K562 (cell line): ENCODE measurements at regions not wholly inside any gene's neighbourhood (a gene's known extent, or its start where the extent isn't known, plus 50 kb on each side); places are given as distances from the start of the nearest gene placed in this dataset.

Experiments
- ATAC-seq: fragments of 200-7000 bp; cut with Tn5 transposase; 3 replicates; pipeline ENCODE4 v1.9.1; 2020; ENCODE audit warnings: moderate library complexity
- BruUV-seq: library from RNA; stranded (reverse); fragments of 400-500 nt; replicated peaks from 2 replicates; lab custom pipeline; 2021; lab: Mats Ljungman, UMichigan
- CTCF ChIA-PET: fragments of 300-600 bp; formaldehyde crosslinking; extraction: SDS; loops from one replicate; lab custom pipeline; 2021; ENCODE audit warnings: low intra/inter-chr PET ratio; lab: Yijun Ruan, JAX
- POLR2A ChIA-PET: fragments of 300-600, 350-650 bp; sonication (Branson Sonifier 250); formaldehyde crosslinking; extraction: SDS; loops from one replicate; lab custom pipeline; 2021; ENCODE audit warnings: antibody characterized with exemption, inconsistent platforms; lab: Yijun Ruan, JAX
- DNase-seq, 4 experiments: peaks; one replicate each; pipeline versions ENCODE4 v3.0.0 to v3.0.0-alpha.2; 2011 to 2018; ENCODE audit warnings: low spot score in 3 of 4, mixed read lengths in 3 of 4; ENCODE audit errors: extremely low read depth in 1 of 4
- FAIRE-seq: peaks from 2 replicates; lab custom pipeline; 2011; peaks lifted over from hg19 to GRCh38; lab: Jason Lieb, UNC
- H2AFZ ChIP-seq: 2 replicates; pipeline ENCODE4 v1.6.0; 2011; ENCODE audit warnings: low read depth, low read length, control low read depth, inconsistent platforms
- H3K27ac ChIP-seq: fragments of 200-600 bp; 3 replicates; pipeline ENCODE4 v1.8.0; 2011; ENCODE audit warnings: low read depth, mild to moderate bottlenecking, control low read depth, inconsistent platforms, low read length, moderate library complexity, mixed read lengths; ENCODE audit errors: extremely low read depth
- H3K27me3 ChIP-seq, 2 experiments: fragments of 300-600 bp in 1 of 2; 2 replicates in 1 of 2; 3 replicates in 1 of 2; pipeline versions ENCODE4 v1.6.0 to v1.8.0; 2011; ENCODE audit warnings: inconsistent platforms in 2 of 2, low read length in 2 of 2, mild to moderate bottlenecking in 1 of 2, mixed read lengths in 1 of 2, moderate library complexity in 1 of 2; ENCODE audit not compliant: control insufficient read depth in 2 of 2, insufficient read depth in 2 of 2
- H3K36me3 ChIP-seq: fragments of 300-600 bp; 3 replicates; pipeline ENCODE4 v1.8.0; 2011; ENCODE audit warnings: mild to moderate bottlenecking, low read length, inconsistent platforms; ENCODE audit not compliant: control insufficient read depth, insufficient read depth
- H3K4me1 ChIP-seq, 2 experiments: fragments of 200-600 bp in 1 of 2; replicated peaks in 1 of 2; 2 replicates in 1 of 2; 3 replicates in 1 of 2; pipeline versions ENCODE4 v1.5.1 to v1.8.0; 2011; ENCODE audit warnings: inconsistent platforms in 2 of 2, low read length in 2 of 2, mild to moderate bottlenecking in 1 of 2, mixed read lengths in 1 of 2, moderate library complexity in 1 of 2; ENCODE audit not compliant: control insufficient read depth in 2 of 2, insufficient read depth in 2 of 2
- H3K4me2 ChIP-seq: 2 replicates; pipeline ENCODE4 v1.6.1; 2011; ENCODE audit warnings: low read length, control low read depth, inconsistent platforms, mixed read lengths; ENCODE audit not compliant: insufficient read depth
- H3K4me3 ChIP-seq: fragments of 200-600 bp; sonication (generic), shearing (Covaris generic); 2 replicates; pipeline ENCODE4 v1.5.1; 2016; ENCODE audit warnings: control low read depth, inconsistent platforms
- H3K79me2 ChIP-seq: fragments of 200-600 bp; 3 replicates; pipeline ENCODE4 v1.8.0; 2011; ENCODE audit warnings: low read length, inconsistent platforms; ENCODE audit not compliant: control insufficient read depth, insufficient read depth
- H3K9ac ChIP-seq, 2 experiments: 2 replicates each; pipeline versions ENCODE4 v1.6.0 to v1.6.1; 2011; ENCODE audit warnings: low read depth in 2 of 2, low read length in 2 of 2, control low read depth in 1 of 2, inconsistent platforms in 1 of 2, mild to moderate bottlenecking in 1 of 2, mixed read lengths in 1 of 2; ENCODE audit not compliant: insufficient read depth in 1 of 2
- H3K9me1 ChIP-seq: one replicate; pipeline ENCODE4 v1.6.0; 2011; ENCODE audit warnings: inconsistent platforms, mild to moderate bottlenecking, low read length, moderate library complexity; ENCODE audit not compliant: control insufficient read depth, insufficient read depth
- H3K9me3 ChIP-seq: replicated peaks from 2 replicates; pipeline ENCODE4 v1.5.1; 2011; ENCODE audit warnings: low read depth, low read length, inconsistent platforms; ENCODE audit not compliant: control insufficient read depth, insufficient read depth
- H4K20me1 ChIP-seq: replicated peaks from 2 replicates; pipeline ENCODE4 v1.6.1; 2011; ENCODE audit warnings: low read length, inconsistent platforms, mixed read lengths; ENCODE audit not compliant: control insufficient read depth, insufficient read depth
- ETV1 ChIP-seq: fragments of 450-650 bp; conservative IDR thresholded peaks from 2 replicates; pipeline ENCODE4 v1.6.1; 2016; ENCODE audit warnings: missing genetic modification characterization, control low read depth, low read depth, missing compliant biosample characterization
- FOXM1 ChIP-seq, 2 experiments: fragments of 450-650 bp in 1 of 2; sonication (generic) in 1 of 2; formaldehyde crosslinking in 1 of 2; IDR thresholded peaks; 2 replicates each; pipeline versions ENCODE4 v1.6.1 to v1.9.0; 2017 to 2022; ENCODE audit warnings: low read depth in 2 of 2, mild to moderate bottlenecking in 2 of 2, missing genetic modification reagents in 1 of 2, moderate library complexity in 1 of 2
- GATAD2B ChIP-seq: fragments of 450-650 bp; IDR thresholded peaks from 2 replicates; pipeline ENCODE4 v1.6.1; 2017; ENCODE audit warnings: mild to moderate bottlenecking, borderline replicate concordance
- KLF16 ChIP-seq: IDR thresholded peaks from 2 replicates; pipeline ENCODE4 v1.6.1; 2016; ENCODE audit warnings: antibody characterized with exemption
- MEF2A ChIP-seq: IDR thresholded peaks from 2 replicates; pipeline ENCODE4 v1.6.1; 2011; ENCODE audit warnings: low read depth, mild to moderate bottlenecking, low read length, moderate library complexity; ENCODE audit not compliant: control insufficient read depth
- ZNF444 ChIP-seq: fragments of 250-450 bp; sonication (Bioruptor Pico); IDR thresholded peaks from 2 replicates; pipeline ENCODE4 v1.4.0; 2020; ENCODE audit warnings: mild to moderate bottlenecking, moderate library complexity
- WGBS: fragments of 100-300 bp; shearing (Covaris generic); methylation state at CpG from one replicate; pipeline ENCODE4 v1.1.6; 2016; ENCODE audit warnings: low coverage, mixed read lengths; ENCODE audit not compliant: insufficient coverage; ENCODE audit errors: missing lambda C conversion rate; 5-methylcytosine and 5-hydroxymethylcytosine counted together
- in situ Hi-C: fragments of 300-500 bp; cut with MboI; formaldehyde crosslinking; loops from 4 replicates; pipeline ENCODE4 v1.15.0; 2018; ENCODE audit warnings: inconsistent platforms, mixed read lengths
- intact Hi-C: fragments of 100-400 bp; cut with micrococcal nuclease; formaldehyde crosslinking; loops from 2 replicates; pipeline ENCODE4 v1.14.2; 2022
- TF ChIP-seq, protein P1 (sequence below): fragments of 450-650 bp; conservative IDR thresholded peaks from 2 replicates; pipeline ENCODE4 v1.6.1; 2016; ENCODE audit warnings: missing genetic modification characterization, low read depth, mild to moderate bottlenecking, missing compliant biosample characterization, moderate library complexity

DNA sequence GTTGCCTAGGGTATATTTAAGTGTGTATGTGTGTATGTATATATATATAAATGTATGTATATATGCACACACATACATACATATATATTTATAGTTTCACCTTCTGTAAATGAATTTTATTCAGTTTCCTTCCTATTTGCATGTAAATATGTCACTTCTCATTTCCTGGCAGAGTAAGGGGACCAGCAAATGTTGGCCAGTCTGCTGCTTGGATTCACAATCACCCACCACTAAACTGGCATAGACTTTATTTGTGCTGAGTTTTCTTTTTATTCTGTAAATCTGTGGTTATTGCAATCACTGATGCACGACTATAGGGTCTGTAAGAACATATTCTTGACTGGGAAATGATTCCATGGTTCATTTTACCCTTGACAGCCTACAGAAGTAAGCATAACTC is 640.4 kb upstream of the FAM98A start:
- Histone ChIP-seq H3K27me3 (no peaks in the 10 kb centered on the region), H3K79me2 (no peaks in the 10 kb centered on the region), H3K9me3 (no peaks in the 10 kb centered on the region), H4K20me1 (no peaks in the 10 kb centered on the region), H3K4me1 (no peaks in the 10 kb centered on the region), H3K4me3 (no peak overlapping the region), H3K9ac (no peak overlapping the region), H3K27ac (no peak overlapping the region), H3K4me2 (no peak overlapping the region), H3K36me3 (no peaks in the 10 kb centered on the region), H3K9me1 (no peaks in the 10 kb centered on the region), H2AFZ (no peak overlapping the region)
- ChIA-PET CTCF (no interaction called here), POLR2A (no interaction called here)
- WGBS: 0% methylated on average over 1 of the region's 1 CpG
- no TSS peak for BruUV-seq
- intact Hi-C loops: no loop called here
- FAIRE-seq: no peak
- no peak for ATAC-seq
- TF ChIP-seq, protein P1, sequence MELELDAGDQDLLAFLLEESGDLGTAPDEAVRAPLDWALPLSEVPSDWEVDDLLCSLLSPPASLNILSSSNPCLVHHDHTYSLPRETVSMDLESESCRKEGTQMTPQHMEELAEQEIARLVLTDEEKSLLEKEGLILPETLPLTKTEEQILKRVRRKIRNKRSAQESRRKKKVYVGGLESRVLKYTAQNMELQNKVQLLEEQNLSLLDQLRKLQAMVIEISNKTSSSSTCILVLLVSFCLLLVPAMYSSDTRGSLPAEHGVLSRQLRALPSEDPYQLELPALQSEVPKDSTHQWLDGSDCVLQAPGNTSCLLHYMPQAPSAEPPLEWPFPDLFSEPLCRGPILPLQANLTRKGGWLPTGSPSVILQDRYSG (tag): no peak
- TF ChIP-seq MEF2A: no peak
- no peak for TF ChIP-seq ZNF444
- no peak for TF ChIP-seq FOXM1 (IDR thresholded peaks at IDR 0.05; ENCODE audit: low read depth)
- no peak for TF ChIP-seq FOXM1 (CRISPR knock-in tag; IDR thresholded peaks at IDR 0.05; ENCODE audit: low read depth)
- TF ChIP-seq KLF16: no peak
- TF ChIP-seq GATAD2B: no peak
- no peak for TF ChIP-seq ETV1 (tag)
- in situ Hi-C loops: no loop called here
- DNase-seq: no peak
